GM19452 (cell line): ENCODE measurements at regions not wholly inside any gene's neighbourhood (a gene's known extent, or its start where the extent isn't known, plus 50 kb on each side); places are given as distances from the start of the nearest gene placed in this dataset.
"Not testable (repeated sequence)": the region's sequence is repeated elsewhere in the genome, so short reads cannot be mapped to it uniquely, and the experiment has no call there.

Experiments
- ATAC-seq: cut with Tn5 transposase; IDR thresholded peaks from one replicate; pipeline ENCODE4 v1.9.1; 2021; ENCODE audit not compliant: unreplicated experiment

DNA sequence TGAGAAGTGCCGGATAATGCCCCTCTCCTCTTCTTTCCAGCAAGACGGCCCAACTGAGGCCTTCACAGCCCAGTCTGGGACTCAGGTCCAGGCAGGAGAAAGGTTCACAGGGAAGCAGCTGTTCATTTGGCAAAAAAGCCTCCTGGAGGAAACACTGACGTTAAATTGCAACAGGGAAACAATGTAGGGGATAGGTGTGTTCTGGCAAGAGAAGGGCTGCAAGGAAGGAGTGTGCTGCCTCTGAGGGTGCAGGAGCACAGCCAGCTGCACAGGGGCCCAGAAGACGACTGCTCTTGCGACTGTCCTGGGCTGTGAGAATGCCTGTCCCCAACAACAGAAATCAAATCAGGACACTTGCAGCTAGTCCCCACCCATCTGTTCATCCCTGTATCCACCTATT lies 70.6 kb upstream of the PMEPA1 start:
- ATAC-seq, result no peak

DNA sequence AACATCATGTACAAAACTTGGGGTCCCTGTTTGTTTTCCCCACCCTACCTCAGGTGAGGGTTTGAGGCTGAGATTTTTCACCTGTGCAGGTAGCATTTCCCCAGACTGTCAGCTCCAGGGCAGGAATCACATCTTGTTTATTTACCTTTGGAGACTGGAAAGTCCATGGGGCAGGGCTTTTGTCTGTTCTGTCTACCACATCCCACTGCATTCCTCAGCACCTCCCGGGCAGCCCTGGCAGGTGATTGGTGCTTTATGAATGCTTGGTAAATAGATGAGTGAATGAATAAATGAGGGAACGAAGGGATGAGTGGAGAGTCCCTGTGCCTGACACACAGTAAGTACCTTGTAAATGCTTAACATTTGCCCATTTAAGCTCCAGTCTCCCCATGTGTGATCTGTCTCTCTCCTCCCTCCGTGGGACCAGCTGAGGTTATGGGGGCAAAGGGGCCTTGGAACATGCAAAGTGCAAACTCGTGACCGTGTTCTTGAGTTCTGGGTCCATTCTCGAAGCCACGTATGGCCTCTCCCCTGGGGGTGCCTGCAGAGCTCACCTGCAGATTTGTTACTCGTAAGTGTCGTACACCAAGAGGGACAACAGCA lies 69.7 kb upstream of the PMEPA1 start:
- no peak for ATAC-seq

DNA sequence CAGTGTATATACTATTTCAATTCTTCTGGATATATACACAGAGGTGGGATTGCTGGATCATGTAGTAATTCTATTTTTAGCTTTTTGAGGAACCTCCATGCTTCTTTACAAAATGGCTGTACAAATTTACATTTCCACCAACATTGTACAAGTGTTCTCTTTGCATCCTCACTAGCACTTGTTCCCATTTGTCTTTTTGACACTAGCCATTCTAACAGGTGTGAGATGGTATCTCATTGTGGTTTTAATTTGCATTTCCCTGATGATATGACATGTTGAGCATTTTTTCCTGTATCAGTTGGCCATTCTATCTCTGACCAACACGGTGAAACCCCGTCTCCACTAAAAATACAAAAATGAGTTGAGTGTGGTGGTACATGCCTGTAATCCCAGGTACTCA lies 68.1 kb upstream of the PMEPA1 start:
- no peak for ATAC-seq

DNA sequence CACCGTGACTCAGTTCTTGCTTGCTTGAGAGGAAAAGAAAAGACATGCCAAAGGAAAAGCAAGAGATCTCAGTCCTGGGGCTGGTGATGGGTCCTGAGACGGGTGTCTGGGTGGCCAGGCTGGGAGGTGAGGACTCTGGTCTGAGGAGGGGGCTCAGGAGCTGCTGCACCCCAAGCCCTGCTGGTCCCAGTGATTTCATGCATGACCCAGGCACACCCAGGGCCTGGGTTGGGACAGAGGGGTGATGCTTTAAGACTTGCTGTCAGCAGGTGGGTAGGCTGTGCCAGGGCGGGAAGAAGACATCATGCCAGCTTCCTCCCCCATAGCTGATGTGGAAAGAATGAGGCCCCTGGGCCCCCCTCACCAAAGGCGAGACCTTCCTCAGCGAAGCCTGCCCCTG lies 65.1 kb upstream of the PMEPA1 start:
- no peak for ATAC-seq

DNA sequence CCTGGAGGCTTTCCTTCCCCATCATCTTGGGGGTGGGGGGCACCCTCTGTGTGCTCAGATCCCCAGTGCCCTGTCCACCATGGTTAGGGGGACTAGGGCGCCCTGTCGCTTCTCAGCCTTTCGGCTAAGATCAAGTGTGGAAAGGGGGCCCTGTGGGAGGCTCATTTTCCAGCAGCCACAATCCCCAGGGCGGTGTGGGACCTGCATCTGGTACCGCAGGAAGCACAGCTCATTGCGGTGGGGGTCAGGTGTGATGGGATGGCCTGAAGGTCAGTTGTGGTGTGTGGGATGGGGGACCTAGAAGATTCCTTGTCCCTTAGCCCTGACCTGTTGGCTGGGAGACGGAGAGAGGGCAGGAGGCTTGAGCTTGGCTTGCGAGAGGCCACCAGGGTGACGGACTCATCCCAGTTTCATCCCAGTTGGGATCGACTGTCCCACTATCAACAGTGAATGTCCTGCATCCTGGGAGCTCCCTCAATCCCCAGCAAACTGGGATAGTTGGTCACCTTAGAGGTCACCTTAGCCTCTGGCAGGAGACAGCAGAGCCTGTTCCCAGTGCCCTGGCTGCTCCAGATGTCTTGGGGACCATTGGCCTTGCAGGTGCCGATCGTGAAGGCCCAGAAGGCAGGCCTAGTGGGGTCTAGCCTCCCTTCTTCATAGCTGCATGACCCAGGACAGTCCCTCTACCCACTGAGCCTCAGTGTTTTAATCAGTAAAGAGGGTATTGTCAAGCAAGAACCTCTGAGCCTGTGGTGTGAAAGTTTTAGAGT lies 64.5 kb upstream of the PMEPA1 start:
- ATAC-seq, result no peak

DNA sequence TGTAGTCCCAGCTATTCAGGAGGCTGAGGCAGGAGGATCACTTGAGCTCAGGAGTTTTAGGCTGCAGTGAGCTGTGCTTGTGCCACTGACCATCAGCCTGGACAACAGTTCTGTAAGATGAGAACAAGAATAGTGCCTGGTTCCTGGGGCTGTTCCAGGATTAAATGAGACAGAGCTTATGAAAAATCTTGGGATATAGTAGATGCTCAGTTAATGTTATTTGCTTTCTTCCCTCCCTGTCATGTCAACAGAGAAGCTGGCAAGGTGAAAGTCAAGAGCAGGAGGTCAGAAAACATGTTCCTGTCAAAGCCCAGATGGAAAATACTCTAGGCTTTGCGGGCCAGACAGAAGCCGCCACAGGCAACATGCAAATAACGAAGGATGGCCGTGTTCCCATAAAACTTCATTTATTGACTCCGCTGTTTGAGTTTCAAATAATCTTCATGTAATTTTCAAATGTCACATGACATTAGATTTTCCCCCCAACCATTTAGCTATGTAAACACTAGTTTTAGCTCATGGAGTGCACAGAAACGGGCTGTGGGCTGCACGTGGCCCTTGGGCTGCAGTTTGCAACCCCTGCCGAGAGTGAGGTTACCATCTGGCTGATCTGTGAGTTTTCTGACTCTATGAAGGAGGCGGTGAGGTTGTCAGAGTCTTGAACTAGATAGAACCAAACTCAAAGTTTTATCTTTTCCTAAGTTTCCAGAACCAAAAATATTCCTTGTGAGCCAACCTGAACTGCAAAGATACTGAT lies 63.4 kb upstream of the PMEPA1 start:
- no peak for ATAC-seq

DNA sequence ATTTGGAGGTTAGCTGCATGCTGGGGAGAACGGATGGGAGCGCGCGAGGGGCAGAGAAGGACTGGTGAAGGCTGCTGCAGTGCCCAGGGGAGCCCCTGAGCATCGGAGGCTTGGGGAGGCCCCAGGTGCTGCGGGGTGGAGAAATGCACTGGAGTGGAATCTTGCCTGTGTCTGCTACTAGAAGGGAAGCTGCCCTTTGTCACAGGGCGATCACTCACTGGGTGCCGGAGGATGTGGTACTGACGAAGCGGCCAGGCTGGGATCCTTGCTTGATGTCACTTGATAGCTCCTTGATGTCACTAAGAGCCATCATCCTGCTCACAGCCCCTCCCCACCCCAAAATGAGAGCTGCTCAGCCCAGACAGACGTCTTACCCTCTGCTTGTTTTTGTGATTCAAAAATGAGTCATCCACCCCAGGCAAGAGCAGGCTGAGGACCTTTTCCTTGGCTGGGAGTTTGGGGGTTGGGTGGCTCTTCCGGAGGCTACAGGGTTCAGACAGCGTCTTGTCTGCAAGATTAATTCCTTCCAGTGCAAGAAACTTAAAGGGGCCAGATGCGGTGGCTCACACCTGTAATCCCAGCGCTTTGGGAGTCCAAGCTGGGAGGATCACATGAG lies 62.6 kb upstream of the PMEPA1 start:
- no peak for ATAC-seq

DNA sequence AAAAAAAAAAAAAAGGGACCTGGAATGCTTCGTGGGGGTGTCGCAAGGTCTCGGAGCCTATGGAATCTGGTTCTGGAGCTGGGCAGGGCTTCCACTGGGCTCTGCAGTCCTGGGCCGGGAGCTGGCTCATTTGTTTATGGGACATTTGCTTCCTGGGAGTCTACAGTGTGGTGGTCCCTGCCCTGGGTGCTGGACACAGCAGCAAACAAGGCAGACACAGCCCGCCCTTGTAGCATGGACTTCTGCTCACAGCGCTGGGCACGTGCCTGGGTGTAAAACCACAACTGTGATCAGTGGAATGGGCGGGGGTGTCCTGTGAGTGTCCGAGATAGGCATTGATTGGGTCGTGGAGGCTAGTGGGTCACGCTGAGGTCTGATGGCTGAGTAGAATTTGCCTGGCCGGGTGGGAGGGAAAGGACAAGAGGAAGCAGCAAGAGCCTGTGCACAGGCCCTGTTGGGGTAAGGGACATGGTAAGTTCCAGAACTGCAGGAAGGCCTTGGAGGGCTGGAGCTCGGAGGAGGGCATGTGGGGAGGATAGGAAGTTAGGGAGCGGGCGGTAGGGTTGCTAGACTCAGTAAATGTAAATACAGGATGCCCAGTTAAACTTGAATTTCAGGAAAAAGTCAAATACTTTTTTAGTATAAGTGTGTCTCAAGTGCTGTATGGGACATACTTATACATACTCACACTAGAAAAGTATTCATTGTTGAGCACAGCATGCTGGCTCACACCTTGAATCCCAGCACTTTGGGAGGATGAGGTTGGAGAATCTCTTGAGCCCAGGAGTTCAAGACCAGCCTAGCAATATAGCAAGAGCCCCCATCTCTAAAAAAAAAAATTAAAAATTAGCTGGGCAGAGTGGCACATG lies 61.3 kb upstream of the PMEPA1 start:
- ATAC-seq, result no peak

DNA sequence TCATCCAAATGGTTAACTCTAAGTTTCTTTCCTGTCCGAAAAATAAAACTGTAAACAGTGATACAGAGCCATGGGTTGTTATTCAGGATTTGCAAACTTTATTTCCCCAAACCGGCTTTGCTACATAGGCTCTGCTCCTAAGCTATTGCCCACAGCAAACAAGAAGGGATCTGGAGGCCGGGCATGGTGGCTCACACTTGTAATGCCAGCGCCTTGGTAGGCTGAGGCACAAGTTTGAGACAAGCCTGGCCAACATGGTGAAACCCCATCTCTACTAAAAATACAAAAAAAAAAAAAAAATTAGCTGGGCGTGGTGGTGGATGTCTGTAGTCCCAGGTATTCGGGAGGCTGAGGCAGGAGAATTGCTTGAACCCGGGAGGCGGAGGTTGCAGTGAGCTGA lies 60.6 kb upstream of the PMEPA1 start:
- not testable (repeated sequence) for ATAC-seq

DNA sequence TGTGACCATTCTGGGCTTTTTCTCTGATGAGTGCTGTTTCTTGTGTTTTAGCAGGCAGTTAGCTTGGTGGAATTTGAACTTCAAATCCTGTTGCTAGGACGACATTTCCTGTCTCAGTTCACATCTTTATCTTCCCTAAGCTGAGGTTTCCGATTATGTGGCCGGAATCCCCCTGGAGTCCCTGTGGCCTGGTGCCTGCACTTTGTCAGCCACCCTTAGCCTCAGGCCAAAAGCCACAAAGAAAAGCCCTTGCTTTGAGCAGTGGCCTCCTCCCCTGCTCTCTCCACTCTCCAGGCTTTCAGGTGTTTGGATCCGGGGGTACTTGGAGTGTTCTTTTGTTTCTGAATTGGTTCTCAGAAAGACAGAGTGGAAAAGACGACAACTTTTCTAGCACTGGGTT lies 59.9 kb upstream of the PMEPA1 start:
- ATAC-seq, result no peak

DNA sequence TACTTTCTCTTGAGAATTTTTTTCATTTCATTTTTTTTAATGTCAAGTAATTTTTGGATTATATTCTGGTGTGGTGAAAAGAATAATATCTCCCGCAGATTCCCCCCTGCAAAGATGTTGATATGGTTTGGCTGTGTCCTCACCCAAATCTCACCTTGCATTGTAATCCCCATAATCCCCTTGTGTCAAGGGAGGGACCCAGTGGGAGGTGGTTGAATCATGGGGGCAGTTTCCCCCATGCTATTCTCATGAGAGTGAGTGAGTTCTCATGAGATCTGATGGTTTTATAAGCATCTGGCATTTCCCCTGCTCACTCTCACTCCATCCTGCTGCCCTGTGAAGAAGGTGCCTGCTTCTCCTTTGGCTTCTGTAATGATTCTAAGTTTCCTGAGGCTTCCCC lies 58.7 kb upstream of the PMEPA1 start:
- no peak for ATAC-seq

DNA sequence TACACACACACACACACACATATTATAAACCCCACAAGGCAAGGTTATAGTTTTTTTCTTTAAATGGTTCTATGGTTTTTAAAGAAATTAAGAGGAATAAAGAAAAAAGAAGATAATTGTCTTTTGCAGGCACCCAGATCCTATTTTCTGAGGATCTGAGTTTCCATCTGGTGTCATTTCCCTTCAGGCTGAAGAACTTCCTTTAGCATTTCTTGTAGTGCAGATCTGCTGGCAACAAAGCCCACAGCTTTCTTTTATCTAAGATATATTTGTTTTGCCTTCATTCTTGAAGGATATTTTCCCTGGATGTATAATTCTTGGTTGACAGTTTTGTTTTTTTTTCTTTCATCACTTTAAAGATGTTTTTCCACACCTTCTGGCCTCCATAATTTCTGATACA lies 57.6 kb upstream of the PMEPA1 start:
- no peak for ATAC-seq

DNA sequence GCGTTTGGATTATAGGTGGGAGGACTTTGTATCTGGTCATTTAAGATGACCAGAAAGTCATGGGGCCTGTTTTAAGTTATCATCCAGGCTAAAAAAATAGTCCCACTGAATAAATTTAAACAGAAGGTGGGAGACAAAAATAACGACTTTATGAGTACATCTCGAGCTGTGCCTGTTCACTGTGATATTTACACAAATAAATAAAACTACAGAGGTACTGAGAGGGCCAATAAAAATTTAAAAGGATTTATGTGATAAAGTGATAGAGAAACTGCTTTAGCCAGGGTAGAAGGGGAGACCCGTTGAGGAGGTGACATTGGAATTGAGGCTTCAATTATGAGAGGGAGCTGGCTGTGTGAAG lies 53.4 kb upstream of the PMEPA1 start:
- ATAC-seq, result no peak

DNA sequence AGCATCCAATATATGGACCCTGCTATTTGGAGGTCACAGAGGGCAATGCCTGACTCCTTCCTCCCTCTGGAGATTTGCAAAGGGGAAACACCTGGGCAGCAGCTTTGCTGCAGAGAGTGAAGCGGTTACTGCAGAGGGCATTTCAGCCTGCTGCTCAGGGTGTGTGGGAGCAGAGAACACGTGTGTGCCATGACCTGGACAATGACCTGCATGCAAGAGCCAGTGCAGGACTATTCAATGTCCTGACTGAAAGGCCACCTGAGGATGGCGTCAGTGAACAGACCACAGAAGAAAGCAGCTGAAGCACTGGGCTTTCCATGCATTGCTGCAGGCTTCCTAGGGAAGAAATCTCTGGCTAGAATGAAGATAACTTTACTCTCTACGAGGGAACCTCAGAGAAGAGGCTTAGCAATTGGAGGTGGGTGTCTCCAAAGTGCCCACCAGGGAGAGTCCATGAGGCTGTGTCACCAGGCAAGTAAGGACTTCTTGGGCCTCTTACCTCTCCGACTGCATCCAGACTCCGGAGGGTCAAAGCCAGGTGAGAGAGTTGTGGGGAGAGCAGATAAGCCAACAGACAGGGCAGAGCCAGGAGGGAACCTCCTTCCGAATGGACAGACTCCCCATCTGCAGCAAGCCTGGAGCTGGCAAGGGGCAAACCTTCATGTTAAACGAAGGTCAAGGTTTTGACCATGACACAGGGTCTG lies 52.9 kb upstream of the PMEPA1 start:
- ATAC-seq, result no peak

DNA sequence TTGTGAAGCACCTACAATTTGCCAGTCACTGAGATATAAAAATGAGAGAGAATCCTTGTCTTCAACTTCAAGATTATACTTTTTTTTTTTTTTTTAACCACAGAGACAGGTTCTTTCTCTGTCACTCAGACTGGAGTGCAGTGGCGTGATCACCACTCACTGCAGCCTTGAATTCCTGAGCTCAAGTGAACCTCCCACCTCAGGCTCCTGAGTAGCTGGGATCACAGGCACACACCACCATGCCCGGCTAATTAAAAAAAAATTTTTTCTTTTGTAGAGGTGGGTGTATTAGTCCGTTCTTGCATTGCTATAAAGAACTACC lies 51.6 kb upstream of the PMEPA1 start:
- no peak for ATAC-seq

DNA sequence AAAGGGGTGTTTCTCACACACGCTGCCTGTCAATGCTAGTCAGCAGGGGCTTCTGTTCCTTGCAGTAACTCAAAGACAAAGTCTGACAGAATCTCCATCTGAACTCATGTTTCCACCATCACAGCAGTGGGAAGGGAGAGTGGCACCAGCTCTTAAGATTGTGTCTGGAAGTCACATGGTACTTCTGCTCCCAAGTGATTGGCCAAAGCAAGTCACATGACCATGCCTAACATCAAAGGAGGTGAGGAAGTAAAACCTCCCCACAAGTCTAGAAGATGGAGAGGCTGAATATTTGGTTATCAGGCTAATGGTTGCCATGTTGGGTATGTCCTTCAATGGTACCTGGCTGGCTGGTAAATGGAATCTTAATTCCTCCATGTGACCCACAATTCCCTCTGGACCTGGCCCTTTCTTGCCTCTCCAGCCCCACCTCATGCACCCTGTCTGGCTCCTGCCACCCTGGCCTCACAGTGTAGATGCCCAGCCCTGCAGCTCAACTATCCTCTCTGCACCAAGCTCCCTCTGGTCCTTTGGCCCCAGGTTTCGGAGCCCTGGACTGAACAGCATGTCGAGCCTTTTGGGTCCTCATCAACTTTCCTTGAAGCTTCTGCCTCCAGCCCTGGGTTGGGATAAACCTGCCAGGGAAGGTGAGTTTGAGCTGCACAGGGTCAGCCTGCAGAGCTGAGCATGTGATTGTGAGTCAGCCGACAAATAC lies 51.0 kb upstream of the PMEPA1 start:
- ATAC-seq, result no peak

DNA sequence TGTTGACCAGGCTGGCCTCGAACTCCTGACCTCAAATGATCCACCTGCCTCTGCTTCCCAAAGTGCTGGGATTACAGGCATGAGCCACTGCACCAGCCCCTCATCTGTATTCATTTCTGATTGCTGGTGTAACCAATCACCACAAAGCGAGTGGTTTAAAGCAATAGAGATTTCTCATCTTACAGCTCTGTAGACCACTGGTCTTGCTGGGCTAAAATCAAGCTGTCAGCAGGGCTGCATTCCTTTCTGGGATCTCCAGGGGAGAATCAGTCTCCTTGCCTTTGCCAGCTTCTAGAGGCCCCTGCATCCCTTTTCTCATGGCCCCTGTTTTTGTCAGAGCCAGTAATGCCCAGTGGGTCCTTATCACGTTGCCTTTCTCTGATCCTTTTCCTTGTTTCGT lies 49.9 kb upstream of the PMEPA1 start:
- no peak for ATAC-seq
